ENCODE measurements at regions not wholly inside any gene's neighbourhood (a gene's known extent, or its start where the extent isn't known, plus 50 kb on each side); places are given as distances from the start of the nearest gene placed in this dataset.

GRCh38 chrX:14274691-14275090 is 245.0 kb upstream of the GEMIN8 start:
- H3K36me3 ChIP-seq (ENCODE audit: low read depth): no peaks in the 10 kb centered on the region
- TF ChIP-seq CTCF (IDR thresholded peaks at IDR 0.05): no peak
- no peak for ATAC-seq
- H3K9me3 ChIP-seq: no peaks in the 10 kb centered on the region
- H3K4me3 ChIP-seq: no peak overlapping the region
- intact Hi-C loops (cut with DNase I, micrococcal nuclease): no loop called here
- no peak for DNase-seq
- no peaks in the 10 kb centered on the region for H3K4me1 ChIP-seq (ENCODE audit: low read depth)

- peak; percentile 95 for ATAC-seq
- TF ChIP-seq CTCF (IDR thresholded peaks at IDR 0.05): no peak
- intact Hi-C loops (cut with DNase I, micrococcal nuclease): no loop called here
These were observed 237.5 kb upstream of the GEMIN8 start for GRCh38 chrX:14267216-14267615.

GRCh38 chrX:14266705-14267104 is 237.0 kb upstream of the GEMIN8 start:
- no peaks in the 10 kb centered on the region for H3K9me3 ChIP-seq
- DNase-seq (peak in 1 of 3 donors; percentile 12), ATAC-seq (peak; percentile 85)
- intact Hi-C loops (cut with DNase I, micrococcal nuclease): no loop called here
- no peaks in the 10 kb centered on the region for H3K36me3 ChIP-seq (ENCODE audit: low read depth)
- H3K4me3 ChIP-seq: no peak overlapping the region
- TF ChIP-seq CTCF (IDR thresholded peaks at IDR 0.05): no peak
- H3K4me1 ChIP-seq (ENCODE audit: low read depth): no peaks in the 10 kb centered on the region

More at GRCh38 chrX:14267216-14267615, 237.5 kb upstream of the GEMIN8 start:
- DNase-seq: no peak
- H3K9me3 ChIP-seq: no peaks in the 10 kb centered on the region
- no peak overlapping the region for H3K4me3 ChIP-seq
- no peaks in the 10 kb centered on the region for H3K4me1 ChIP-seq (ENCODE audit: low read depth)
- no peaks in the 10 kb centered on the region for H3K36me3 ChIP-seq (ENCODE audit: low read depth)

- no peak for TF ChIP-seq CTCF (IDR thresholded peaks at IDR 0.05)
- intact Hi-C loops (cut with DNase I, micrococcal nuclease): no loop called here
- ATAC-seq (no peak), DNase-seq (peak in 1 of 3 donors; percentile 25)
- H3K4me1 ChIP-seq (ENCODE audit: low read depth): no peaks in the 10 kb centered on the region
- H3K9me3 ChIP-seq: no peaks in the 10 kb centered on the region
- no peaks in the 10 kb centered on the region for H3K36me3 ChIP-seq (ENCODE audit: low read depth)
- no peak overlapping the region for H3K4me3 ChIP-seq
These were observed 214.1 kb upstream of the GEMIN8 start for GRCh38 chrX:14243823-14244222.

DNA sequence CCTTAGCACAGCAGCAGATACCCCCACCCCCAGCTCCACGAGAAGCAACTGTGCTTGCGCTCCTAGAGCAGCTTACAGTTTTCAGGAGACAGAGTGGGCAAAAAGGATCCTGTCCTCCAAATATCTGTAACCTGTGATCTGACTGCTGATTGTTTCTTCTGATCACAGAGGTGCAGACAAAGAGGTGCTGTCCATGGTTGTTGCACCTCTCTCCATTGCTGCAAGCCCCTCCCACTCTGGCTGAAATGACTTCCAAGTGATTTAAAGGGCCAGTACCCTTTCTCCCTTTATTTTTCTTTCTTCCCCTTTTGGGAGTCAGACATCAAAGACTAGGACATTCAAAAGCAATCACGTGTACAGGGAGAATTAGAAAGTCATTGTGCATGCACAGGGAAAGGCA is 205.3 kb upstream of the GEMIN8 start:
- Histone ChIP-seq H3K9me3 (no peaks in the 10 kb centered on the region), H3K36me3 (ENCODE audit: low read depth) (no peaks in the 10 kb centered on the region), H3K4me1 (ENCODE audit: low read depth) (no peaks in the 10 kb centered on the region), H3K4me3 (no peak overlapping the region)
- no peak for TF ChIP-seq CTCF (IDR thresholded peaks at IDR 0.05)
- ATAC-seq (no peak), DNase-seq (peak in 1 of 3 donors; percentile 21)
- intact Hi-C loops (cut with DNase I, micrococcal nuclease): no loop called here

DNA sequence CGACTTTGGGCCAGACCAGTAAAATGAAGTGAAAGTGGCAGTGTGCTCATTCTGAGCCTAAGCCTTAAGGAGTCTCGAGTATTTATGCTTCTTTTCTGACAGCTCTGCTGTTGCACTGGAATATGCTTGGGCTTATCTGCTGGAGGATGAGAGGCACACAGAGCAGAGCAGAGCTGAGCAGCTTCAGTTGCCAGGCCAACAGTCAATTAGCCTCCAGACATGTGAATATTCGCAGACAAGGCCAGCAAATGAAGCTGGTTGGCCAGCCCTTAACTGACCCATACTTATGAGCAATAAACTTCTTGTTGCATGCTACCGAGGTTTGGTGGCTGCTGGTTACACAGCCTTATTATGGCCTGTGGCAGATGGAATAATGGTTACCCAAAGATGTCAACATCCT is 203.0 kb upstream of the GEMIN8 start:
- no peak for DNase-seq
- H3K9me3 ChIP-seq: no peaks in the 10 kb centered on the region
- intact Hi-C loops (cut with DNase I, micrococcal nuclease): no loop called here
- TF ChIP-seq CTCF (IDR thresholded peaks at IDR 0.05): no peak
- no peaks in the 10 kb centered on the region for H3K36me3 ChIP-seq (ENCODE audit: low read depth)
- no peak overlapping the region for H3K4me3 ChIP-seq
- no peaks in the 10 kb centered on the region for H3K4me1 ChIP-seq (ENCODE audit: low read depth)
- ATAC-seq: no peak

All from mucosa of descending colon (tissue), 3 donors.